GM12891 (cell line): ENCODE measurements at regions not wholly inside any gene's neighbourhood (a gene's known extent, or its start where the extent isn't known, plus 50 kb on each side); places are given as distances from the start of the nearest gene placed in this dataset.

Source experiments
- DNase-seq: peaks from one replicate; pipeline ENCODE4 v3.0.0; 2011; ENCODE audit warnings: low spot score; ENCODE audit not compliant: insufficient read length
- FAIRE-seq: peaks from 2 replicates; lab custom pipeline; 2011; peaks lifted over from hg19 to GRCh38; lab: Jason Lieb, UNC
- PAX5 ChIP-seq: IDR thresholded peaks from 2 replicates; pipeline ENCODE4 v1.6.1; 2011; ENCODE audit warnings: low read length, moderate library complexity, mild to moderate bottlenecking; ENCODE audit not compliant: insufficient read depth, severe bottlenecking
- POLR2A ChIP-seq: IDR thresholded peaks from 2 replicates; pipeline ENCODE4 v1.6.1; 2011; ENCODE audit warnings: low read depth, low read length, control low read depth
- POLR2AphosphoS5 ChIP-seq: IDR thresholded peaks from 2 replicates; pipeline ENCODE4 v1.6.1; 2011; ENCODE audit warnings: low read depth, low read length, control low read depth
- POU2F2 ChIP-seq: IDR thresholded peaks from 2 replicates; pipeline ENCODE4 v1.6.1; 2011; ENCODE audit warnings: low read depth, mild to moderate bottlenecking, control low read depth, low read length, moderate library complexity
- SPI1 ChIP-seq: IDR thresholded peaks from 2 replicates; pipeline ENCODE4 v1.6.1; 2011; ENCODE audit warnings: low read depth, low read length, control low read depth
- TAF1 ChIP-seq: IDR thresholded peaks from 2 replicates; pipeline ENCODE4 v1.6.1; 2011; ENCODE audit warnings: low read depth, low read length, control low read depth

DNA sequence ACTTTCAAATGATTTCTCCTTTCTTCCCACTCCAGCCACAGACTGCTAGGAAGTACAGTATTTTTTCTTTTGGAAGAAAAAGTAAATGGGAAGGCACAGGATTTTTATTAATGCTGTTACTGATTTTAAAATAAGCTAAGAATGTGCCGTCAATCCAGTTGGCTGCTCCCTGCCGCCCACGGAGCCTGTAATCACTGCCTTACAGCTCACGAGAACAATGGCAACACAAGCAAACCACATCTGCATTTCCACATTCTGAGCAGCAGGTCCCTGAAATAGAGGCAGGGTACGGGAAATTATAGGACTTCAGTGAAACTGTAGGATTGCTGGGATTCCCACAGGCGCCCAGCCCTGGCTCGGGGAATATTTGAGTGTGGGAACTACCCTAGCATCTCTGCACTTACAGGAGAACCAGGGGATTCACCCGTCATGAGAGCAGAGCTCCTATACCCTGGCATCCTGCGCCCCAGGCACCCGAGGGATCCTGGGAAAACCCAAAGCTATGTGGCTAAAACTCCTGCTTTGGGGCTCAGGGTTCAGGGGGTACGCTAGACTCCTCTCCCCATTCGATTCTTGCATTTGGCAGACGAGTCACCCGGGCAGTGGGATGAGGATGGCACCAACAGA, 72.9 kb upstream of the TNS3 start:
- DNase-seq (no peak), FAIRE-seq (no peak)
- TF ChIP-seq PAX5 = no peak
- no peak for TF ChIP-seq SPI1
- no peak for TF ChIP-seq POLR2A
- no peak for TF ChIP-seq POU2F2
- TF ChIP-seq TAF1 = no peak
- no peak for TF ChIP-seq POLR2AphosphoS5

DNA sequence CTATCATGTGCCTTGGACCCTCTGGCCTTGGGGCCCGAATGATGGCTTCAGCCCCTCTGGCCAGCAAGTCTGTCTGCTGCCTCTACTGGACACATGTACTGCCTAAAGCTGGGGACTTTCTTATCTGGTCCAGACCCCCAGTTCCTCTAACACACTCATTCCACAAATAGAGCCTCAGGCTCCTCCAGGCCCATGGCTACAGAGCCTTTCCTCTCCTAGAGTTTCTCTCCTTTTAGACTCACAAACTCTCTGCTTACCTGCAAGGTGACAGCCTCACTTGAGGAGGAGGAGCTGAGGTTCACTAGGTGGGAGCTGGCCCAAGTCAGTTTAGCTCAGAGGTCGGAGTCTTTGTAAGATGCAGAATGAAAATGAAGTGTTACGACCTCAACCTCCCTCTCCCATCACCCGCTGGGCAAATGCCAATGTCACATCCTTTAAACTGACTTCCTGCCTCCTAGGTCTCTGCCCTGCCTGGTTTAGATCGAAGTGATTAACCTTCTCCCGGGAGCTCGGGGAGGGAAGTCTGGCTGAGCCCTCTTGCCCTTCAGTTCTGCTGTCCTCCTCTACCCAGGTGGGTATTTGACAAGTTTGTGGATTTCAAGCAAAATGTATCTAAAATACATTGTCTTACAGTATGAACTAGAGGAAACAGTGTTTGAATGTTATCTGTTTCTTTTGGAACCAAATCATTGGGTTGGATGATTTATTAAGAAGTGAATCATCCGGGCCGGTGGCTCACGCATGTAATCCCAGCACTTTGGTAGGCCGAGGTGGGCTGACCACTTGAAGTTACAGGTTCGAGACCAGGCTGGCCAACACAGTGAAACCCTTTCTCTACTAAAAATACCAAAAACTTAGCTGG, 71.9 kb upstream of the TNS3 start:
- FAIRE-seq (no peak), DNase-seq (no peak)
- TF ChIP-seq POU2F2 (no peak), TAF1 (no peak), SPI1 (no peak), POLR2AphosphoS5 (no peak), POLR2A (no peak)

DNA sequence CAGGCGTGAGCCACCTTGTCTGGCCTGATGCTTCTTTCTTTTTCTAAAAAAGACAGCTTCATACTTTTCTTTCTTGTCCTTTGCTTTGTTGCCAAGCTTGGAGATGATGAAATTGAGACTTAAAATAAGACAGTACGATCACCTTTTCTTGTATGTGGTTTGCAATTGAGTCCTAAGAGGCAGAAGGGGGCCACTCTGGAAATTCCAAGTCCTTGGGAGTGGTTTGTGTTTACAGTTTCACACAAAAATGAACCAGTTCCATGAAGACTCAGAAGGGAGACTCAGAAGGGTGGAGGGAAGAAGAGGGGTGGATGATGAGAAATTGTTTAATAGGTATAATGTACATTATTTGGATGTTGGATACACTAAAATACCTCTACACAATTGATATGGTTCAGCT, 70.7 kb upstream of the TNS3 start:
- TF ChIP-seq POLR2A (no peak), SPI1 (no peak), TAF1 (no peak), POU2F2 (no peak), POLR2AphosphoS5 (no peak), PAX5 (no peak)

DNA sequence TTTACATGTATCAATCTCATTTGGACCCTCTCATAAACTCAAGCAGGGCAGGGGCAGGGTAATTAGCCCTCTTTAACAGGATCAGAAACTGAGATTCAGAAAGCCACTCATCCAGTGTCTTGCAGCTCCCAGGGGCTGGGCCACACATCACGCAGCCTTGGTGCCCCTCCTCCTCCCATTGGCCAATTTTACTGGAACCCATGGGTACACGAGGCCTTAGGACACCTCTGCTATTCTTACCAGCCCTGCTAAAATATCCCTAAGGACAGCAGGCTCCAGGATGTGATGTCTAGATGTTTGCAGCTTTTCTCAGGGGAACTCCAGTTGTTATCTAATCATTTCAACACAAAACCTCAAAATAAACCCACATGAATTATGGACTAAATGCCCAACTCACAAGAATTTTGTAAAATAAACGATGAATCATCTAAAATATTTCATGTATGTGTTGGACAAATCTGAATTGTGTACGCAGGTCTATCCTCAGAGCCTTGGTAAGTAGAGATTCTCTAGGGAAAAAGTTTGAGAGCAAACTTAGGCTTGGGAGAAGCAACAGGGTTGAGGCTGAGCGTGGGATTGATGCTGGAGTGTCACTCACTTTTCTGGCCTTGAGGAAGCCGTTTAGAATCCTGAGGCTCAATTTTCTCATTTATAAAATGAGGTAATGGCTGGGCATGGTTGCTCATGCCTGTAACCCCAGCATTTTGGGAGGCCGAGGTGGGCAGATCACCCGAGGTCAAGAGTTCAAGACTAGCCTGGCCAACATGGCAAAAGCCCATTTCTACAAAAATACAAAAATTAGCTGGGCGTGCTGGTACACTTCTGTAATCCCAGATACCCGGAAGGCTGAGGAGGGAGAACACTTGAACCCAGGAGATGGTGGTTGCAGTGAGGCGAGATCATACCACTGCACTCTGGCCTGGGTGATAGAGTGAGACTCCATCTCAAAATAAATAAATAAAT, 69.7 kb upstream of the TNS3 start:
- no peak for TF ChIP-seq SPI1
- no peak for TF ChIP-seq POLR2AphosphoS5
- TF ChIP-seq PAX5 = no peak
- TF ChIP-seq POLR2A = no peak
- TF ChIP-seq TAF1 = no peak
- no peak for TF ChIP-seq POU2F2
- no peak for DNase-seq
- no peak for FAIRE-seq

More for the DNA sequence above, 70.7 kb upstream of the TNS3 start:
- DNase-seq = no peak
- FAIRE-seq = no peak

DNA sequence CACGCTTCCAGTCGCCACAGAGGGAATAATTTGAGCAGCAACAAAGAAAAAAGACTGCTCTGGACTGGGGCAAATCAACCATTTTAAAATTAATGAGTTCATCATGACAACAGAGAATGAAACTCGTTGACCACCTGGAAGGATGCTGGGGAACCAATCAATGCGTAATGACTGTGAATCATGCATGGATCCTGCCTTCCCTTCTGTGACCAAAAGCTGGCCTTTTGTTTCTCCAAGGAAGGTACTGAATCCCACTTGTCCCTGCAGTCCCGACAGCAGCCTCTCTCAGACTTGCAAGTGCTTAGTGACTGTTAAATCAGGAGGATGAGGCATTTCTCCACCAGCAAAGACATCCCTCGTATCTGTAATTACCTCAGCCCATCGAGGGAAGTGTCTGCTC, 68.0 kb upstream of the TNS3 start:
- no peak for TF ChIP-seq POLR2AphosphoS5
- TF ChIP-seq POLR2A = no peak
- TF ChIP-seq PAX5 = no peak
- TF ChIP-seq POU2F2 = no peak
- TF ChIP-seq SPI1 = no peak
- DNase-seq = no peak
- no peak for FAIRE-seq

DNA sequence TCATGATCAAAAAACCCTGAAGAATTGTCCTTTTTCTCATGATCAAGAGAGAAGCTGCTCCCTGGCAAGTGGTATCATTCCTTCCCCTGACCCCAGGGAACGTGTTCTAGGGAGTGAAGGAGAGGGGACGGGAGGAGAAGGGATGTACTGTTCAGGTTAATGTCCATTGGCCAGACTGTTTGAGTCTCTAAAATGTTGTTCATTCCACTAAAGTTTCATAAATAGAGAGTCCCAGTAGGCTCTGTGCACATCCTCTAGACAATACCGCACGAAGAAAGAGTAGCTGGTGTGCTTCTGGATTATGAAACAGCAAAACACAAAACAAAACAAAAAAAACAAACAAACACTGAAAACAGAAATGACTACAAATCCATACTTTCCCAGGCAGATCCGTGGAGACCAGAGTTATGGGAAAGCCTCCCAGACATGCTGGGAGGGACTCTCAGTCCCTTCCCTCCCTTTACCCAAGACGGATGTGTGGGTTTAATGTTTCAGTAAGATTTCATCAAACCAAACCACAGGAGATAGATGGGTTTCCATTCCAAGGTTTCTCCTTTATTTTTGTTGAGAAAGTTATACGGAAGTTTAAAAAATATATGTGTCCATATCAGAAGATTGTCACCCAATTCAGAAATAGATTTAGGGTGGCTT, 66.5 kb upstream of the TNS3 start:
- FAIRE-seq = no peak
- DNase-seq = no peak
- TF ChIP-seq SPI1 (no peak), POLR2A (no peak), POU2F2 (no peak), POLR2AphosphoS5 (no peak), TAF1 (no peak), PAX5 (no peak)

DNA sequence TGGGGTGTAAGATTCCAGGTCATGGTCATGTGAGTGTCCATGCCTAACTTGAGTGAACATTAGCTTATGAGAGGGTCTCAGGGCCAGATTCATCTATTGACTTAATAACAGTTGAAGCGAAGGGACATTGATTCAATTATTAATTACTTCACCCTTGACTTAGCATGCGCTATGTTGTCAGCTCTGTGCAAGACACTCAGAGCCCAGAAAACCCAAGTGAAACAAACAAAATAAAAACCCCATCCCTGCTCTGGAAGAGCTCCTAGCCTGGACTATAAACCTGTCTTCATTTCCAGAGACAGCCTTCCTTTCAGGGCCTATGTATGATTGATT, 66.0 kb upstream of the TNS3 start:
- TF ChIP-seq POU2F2 (no peak), SPI1 (no peak), TAF1 (no peak), POLR2AphosphoS5 (no peak), POLR2A (no peak), PAX5 (no peak)
- DNase-seq = no peak
- FAIRE-seq = no peak

DNA sequence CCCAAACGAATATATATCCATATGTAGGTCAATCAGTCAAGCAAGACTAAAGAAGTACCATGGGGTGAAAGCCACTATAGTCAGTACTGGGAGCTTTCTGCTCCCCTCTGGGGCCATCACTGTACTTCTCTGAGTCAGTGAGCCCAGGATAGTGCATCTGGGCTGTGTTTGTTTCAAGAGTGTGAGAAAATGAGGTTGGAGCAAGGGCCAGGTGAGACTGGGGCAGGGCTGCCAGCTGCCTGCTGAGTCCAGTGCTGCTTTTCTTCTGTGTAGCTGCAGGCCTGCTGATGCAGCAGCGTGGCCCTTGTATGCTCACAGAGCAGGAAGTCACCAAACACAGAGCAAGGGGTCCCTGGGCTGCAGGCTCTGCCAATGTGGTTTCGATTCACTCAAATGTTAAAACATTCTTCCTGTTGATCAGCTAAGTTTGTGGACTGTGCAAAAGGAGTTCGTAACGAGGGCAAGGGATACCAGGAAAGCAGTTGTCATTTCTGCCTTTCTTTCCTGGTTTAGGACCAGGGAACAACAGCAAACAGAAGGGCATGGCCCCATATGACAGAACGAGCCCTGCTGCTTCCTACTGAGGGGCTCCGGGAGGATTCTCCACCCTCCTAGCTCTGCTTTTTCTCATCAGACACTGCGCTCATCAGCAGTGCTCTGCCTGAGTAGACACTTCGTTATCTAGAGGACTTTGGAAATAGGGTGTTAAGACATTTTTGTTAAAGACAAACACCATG, 65.4 kb upstream of the TNS3 start:
- FAIRE-seq = peak; percentile 64
- TF ChIP-seq PAX5 (no peak), POU2F2 (no peak), TAF1 (no peak), POLR2AphosphoS5 (no peak), SPI1 (no peak), POLR2A (no peak)
- no peak for DNase-seq
